Endothelial cell (in vitro differentiated cells): ENCODE measurements at regions not wholly inside any gene's neighbourhood (a gene's known extent, or its start where the extent isn't known, plus 50 kb on each side); places are given as distances from the start of the nearest gene placed in this dataset.
"Not testable (repeated sequence)": the region's sequence is repeated elsewhere in the genome, so short reads cannot be mapped to it uniquely, and the experiment has no call there.

ENCODE experiments used
- DNase-seq: peaks from one replicate; pipeline ENCODE4 v3.0.0; 2021; ENCODE audit warnings: low spot score
- H3K27ac Mint-ChIP-seq: one replicate; pipeline ENCODE4 v1.8.0; 2021; ENCODE audit warnings: mixed read lengths, inconsistent platforms; ENCODE audit not compliant: unreplicated experiment
- H3K27me3 Mint-ChIP-seq: one replicate; pipeline ENCODE4 v1.8.0; 2021; ENCODE audit warnings: mild to moderate bottlenecking, moderate library complexity, mixed read lengths, inconsistent platforms; ENCODE audit not compliant: unreplicated experiment
- H3K36me3 Mint-ChIP-seq: one replicate; pipeline ENCODE4 v1.8.0; 2021; ENCODE audit warnings: mild to moderate bottlenecking, low read depth, mixed read lengths, inconsistent platforms; ENCODE audit not compliant: unreplicated experiment
- H3K4me1 Mint-ChIP-seq: one replicate; pipeline ENCODE4 v1.8.0; 2021; ENCODE audit warnings: mild to moderate bottlenecking, mixed read lengths, inconsistent platforms; ENCODE audit not compliant: unreplicated experiment
- H3K4me3 Mint-ChIP-seq: one replicate; pipeline ENCODE4 v1.8.0; 2021; ENCODE audit warnings: mild to moderate bottlenecking, mixed read lengths, inconsistent platforms; ENCODE audit not compliant: unreplicated experiment
- H3K9me3 Mint-ChIP-seq: one replicate; pipeline ENCODE4 v1.8.0; 2021; ENCODE audit warnings: mixed read lengths, inconsistent platforms; ENCODE audit not compliant: unreplicated experiment
- CTCF ChIP-seq: fragments of 200-600 bp; sonication (generic); IDR thresholded peaks from one replicate; pipeline ENCODE4 v1.5.0; 2021; ENCODE audit warnings: antibody characterized with exemption; ENCODE audit not compliant: unreplicated experiment

DNA sequence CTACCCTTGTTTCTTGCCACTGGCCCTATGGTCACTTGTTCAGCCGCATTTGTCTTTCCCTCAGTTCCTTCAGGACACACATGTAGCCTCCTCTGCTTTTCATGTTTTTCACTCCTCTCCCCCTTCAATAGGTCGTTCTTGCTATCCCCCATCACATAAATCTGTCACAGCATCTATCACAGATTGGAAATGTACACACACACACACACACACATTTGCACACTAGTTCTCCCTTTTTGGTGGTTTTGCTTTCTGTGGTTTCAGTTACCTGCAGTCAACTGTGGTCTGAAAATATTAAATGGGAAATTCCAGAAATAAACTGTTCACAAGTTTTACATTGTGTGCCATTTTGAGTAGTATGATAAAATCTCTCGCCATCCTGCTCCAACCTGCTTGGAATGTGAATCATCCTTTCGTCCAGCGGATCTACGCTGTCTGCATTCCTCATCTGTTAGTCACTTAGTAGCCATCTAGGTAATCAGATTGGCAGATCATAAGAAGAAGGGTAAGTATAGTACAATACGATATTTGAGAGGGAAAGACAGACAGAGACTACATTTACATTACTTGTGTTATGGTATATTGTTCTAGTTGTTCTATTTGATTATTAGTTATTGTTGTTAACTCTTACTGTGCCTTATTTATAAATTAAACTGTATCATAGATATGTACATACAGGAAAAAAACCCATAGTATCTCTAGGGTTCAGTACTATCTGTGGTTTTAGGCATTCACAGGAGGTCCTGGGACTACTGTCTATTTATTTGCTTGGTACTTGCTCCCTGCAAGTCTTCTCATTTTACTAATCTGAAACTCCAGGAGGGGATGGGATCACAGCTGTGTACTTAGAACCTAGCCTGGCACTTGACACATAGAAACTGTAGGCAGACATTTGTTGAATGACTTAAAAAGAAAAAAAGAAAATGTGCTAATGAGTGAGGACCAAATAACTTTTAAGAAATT is 86.1 kb upstream of the PNPT1 start:
- H3K9me3 Mint-ChIP-seq: no peaks in the 10 kb centered on the region
- H3K27ac Mint-ChIP-seq: no peak overlapping the region
- no peak for TF ChIP-seq CTCF
- no peaks in the 10 kb centered on the region for H3K27me3 Mint-ChIP-seq
- H3K4me1 Mint-ChIP-seq: no peaks in the 10 kb centered on the region
- H3K4me3 Mint-ChIP-seq: no peak overlapping the region
- H3K36me3 Mint-ChIP-seq: no peaks in the 10 kb centered on the region
- DNase-seq: no peak

DNA sequence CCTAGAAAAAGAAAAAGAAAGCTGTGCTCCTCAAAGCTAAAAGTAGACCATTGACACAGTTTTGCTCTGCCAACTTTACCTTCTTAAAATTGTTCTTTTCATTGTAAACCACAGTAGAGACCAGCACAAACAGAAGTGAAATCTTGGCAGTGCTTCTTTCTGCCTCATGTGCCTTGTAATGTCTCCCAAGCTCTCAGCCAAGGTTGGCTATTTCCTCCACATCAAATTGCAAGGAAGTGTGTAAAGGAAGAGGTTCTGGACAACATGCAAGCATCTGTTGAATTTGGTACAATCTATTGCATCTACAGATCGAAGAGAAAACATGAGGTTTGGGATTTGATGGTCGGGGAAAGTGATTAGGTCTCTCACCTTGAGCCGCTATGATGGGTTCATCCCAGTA is 83.3 kb upstream of the PNPT1 start:
- H3K9me3 Mint-ChIP-seq: no peaks in the 10 kb centered on the region

DNA sequence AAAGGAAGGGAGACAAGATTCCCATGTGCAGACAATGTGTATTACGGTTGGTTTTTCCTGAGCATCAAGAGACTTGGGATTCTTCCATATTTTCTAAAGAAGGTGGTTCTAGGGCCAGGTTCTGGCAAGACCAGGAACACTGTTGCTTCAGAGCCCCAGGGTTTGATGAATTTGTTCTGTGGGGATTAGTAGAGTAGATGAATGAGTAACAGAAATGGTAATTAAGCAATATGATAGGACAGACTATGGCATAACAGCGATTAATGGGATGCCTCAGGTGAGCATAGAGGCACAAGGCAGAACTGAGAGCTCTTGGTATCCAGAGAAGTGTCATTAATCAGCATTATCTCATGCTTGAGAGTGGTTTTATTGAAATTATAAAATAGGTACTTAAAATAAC is 82.8 kb upstream of the PNPT1 start:
- no peak overlapping the region for H3K4me3 Mint-ChIP-seq
- H3K27me3 Mint-ChIP-seq: no peaks in the 10 kb centered on the region
- TF ChIP-seq CTCF: no peak
- no peaks in the 10 kb centered on the region for H3K36me3 Mint-ChIP-seq
- no peak overlapping the region for H3K27ac Mint-ChIP-seq
- DNase-seq: no peak
- peaks cover 4% of the 10 kb centered on the region for H3K4me1 Mint-ChIP-seq
- no peaks in the 10 kb centered on the region for H3K9me3 Mint-ChIP-seq

More for the DNA sequence above, 83.3 kb upstream of the PNPT1 start:
- TF ChIP-seq CTCF: no peak
- Mint-ChIP-seq H3K4me3 (no peak overlapping the region), H3K36me3 (no peaks in the 10 kb centered on the region), H3K27me3 (no peaks in the 10 kb centered on the region), H3K27ac (no peak overlapping the region), H3K4me1 (peaks cover 4% of the 10 kb centered on the region)
- DNase-seq: no peak

- DNase-seq: no peak
- Mint-ChIP-seq H3K4me3 (no peak overlapping the region), H3K4me1 (peaks cover 4% of the 10 kb centered on the region), H3K27me3 (no peaks in the 10 kb centered on the region), H3K27ac (no peak overlapping the region), H3K36me3 (no peaks in the 10 kb centered on the region), H3K9me3 (no peaks in the 10 kb centered on the region)
- no peak for TF ChIP-seq CTCF
These were observed 82.2 kb upstream of the PNPT1 start for GRCh38 chr2:55775828-55776227.

GRCh38 chr2:55773651-55774050 is 80.0 kb upstream of the PNPT1 start:
- not testable (repeated sequence) for H3K4me3 Mint-ChIP-seq, H3K4me1 Mint-ChIP-seq, H3K27ac Mint-ChIP-seq, DNase-seq, H3K9me3 Mint-ChIP-seq, H3K36me3 Mint-ChIP-seq, H3K27me3 Mint-ChIP-seq
